ENCODE measurements at regions not wholly inside any gene's neighbourhood (a gene's known extent, or its start where the extent isn't known, plus 50 kb on each side); places are given as distances from the start of the nearest gene placed in this dataset.

- H3K9me3 Mint-ChIP-seq (ENCODE audit: low read depth) = no peaks in the 10 kb centered on the region
- CTCF ChIA-PET = no interaction called here
- no peak for DNase-seq
- H3K36me3 Mint-ChIP-seq = no peaks in the 10 kb centered on the region
- ATAC-seq = no peak
- H3K4me3 Mint-ChIP-seq = no peak overlapping the region
- H3K27me3 Mint-ChIP-seq = no peaks in the 10 kb centered on the region
- no peak overlapping the region for H3K27ac Mint-ChIP-seq
- H3K4me1 Mint-ChIP-seq = no peaks in the 10 kb centered on the region
Observed at GRCh38 chr5:124670722-124671184, 75.7 kb downstream of the ZNF608 start.

- CTCF ChIA-PET = no interaction called here
- no peak overlapping the region for H3K27ac Mint-ChIP-seq
- no peak overlapping the region for H3K4me3 Mint-ChIP-seq
- DNase-seq = no peak
- no peak for ATAC-seq
- H3K27me3 Mint-ChIP-seq = no peaks in the 10 kb centered on the region
- H3K36me3 Mint-ChIP-seq = no peaks in the 10 kb centered on the region
- H3K9me3 Mint-ChIP-seq (ENCODE audit: low read depth) = no peaks in the 10 kb centered on the region
- no peaks in the 10 kb centered on the region for H3K4me1 Mint-ChIP-seq
Observed at GRCh38 chr5:124669956-124670721, 76.3 kb downstream of the ZNF608 start.

- no peaks in the 10 kb centered on the region for H3K36me3 Mint-ChIP-seq
- H3K9me3 Mint-ChIP-seq (ENCODE audit: low read depth) = no peaks in the 10 kb centered on the region
- no peak overlapping the region for H3K4me3 Mint-ChIP-seq
- H3K27me3 Mint-ChIP-seq = no peaks in the 10 kb centered on the region
- no peaks in the 10 kb centered on the region for H3K4me1 Mint-ChIP-seq
- H3K27ac Mint-ChIP-seq = no peak overlapping the region
- ATAC-seq (no peak), DNase-seq (no peak)
- CTCF ChIA-PET = no interaction called here
Observed at GRCh38 chr5:124669300-124669648, 77.2 kb downstream of the ZNF608 start.

GRCh38 chr5:124668353-124669299 lies 77.8 kb downstream of the ZNF608 start:
- H3K4me1 Mint-ChIP-seq = no peaks in the 10 kb centered on the region
- H3K4me3 Mint-ChIP-seq = no peak overlapping the region
- no peaks in the 10 kb centered on the region for H3K9me3 Mint-ChIP-seq (ENCODE audit: low read depth)
- DNase-seq (no peak), ATAC-seq (no peak)
- CTCF ChIA-PET = no interaction called here
- no peaks in the 10 kb centered on the region for H3K27me3 Mint-ChIP-seq
- H3K36me3 Mint-ChIP-seq = no peaks in the 10 kb centered on the region
- no peak overlapping the region for H3K27ac Mint-ChIP-seq

GRCh38 chr5:124665625-124666024 lies 80.8 kb downstream of the ZNF608 start:
- CTCF ChIA-PET = no interaction called here
- no peaks in the 10 kb centered on the region for H3K36me3 Mint-ChIP-seq
- no peaks in the 10 kb centered on the region for H3K27me3 Mint-ChIP-seq
- H3K9me3 Mint-ChIP-seq (ENCODE audit: low read depth) = no peaks in the 10 kb centered on the region
- ATAC-seq (no peak), DNase-seq (no peak)
- H3K4me3 Mint-ChIP-seq = no peak overlapping the region
- no peak overlapping the region for H3K27ac Mint-ChIP-seq
- H3K4me1 Mint-ChIP-seq = no peaks in the 10 kb centered on the region

- H3K4me3 Mint-ChIP-seq = no peak overlapping the region
- no peaks in the 10 kb centered on the region for H3K9me3 Mint-ChIP-seq (ENCODE audit: low read depth)
- CTCF ChIA-PET = no interaction called here
- DNase-seq (no peak), ATAC-seq (no peak)
- H3K27ac Mint-ChIP-seq = no peak overlapping the region
- H3K27me3 Mint-ChIP-seq = no peaks in the 10 kb centered on the region
- no peaks in the 10 kb centered on the region for H3K36me3 Mint-ChIP-seq
- H3K4me1 Mint-ChIP-seq = no peaks in the 10 kb centered on the region
Observed at GRCh38 chr5:124665035-124665434, 81.4 kb downstream of the ZNF608 start.

GRCh38 chr5:124664287-124664686 lies 82.2 kb downstream of the ZNF608 start:
- H3K4me1 Mint-ChIP-seq = no peaks in the 10 kb centered on the region
- no peaks in the 10 kb centered on the region for H3K27me3 Mint-ChIP-seq
- no peak overlapping the region for H3K27ac Mint-ChIP-seq
- ATAC-seq = no peak
- CTCF ChIA-PET = interaction anchor here (0.9 kb wide), 1 partner anchor 39 kb away, joined by 3 read pairs; no protein-coding TSS in a partner anchor
- H3K4me3 Mint-ChIP-seq = no peak overlapping the region
- H3K36me3 Mint-ChIP-seq = no peaks in the 10 kb centered on the region
- DNase-seq = no peak
- no peaks in the 10 kb centered on the region for H3K9me3 Mint-ChIP-seq (ENCODE audit: low read depth)

- Mint-ChIP-seq H3K4me3 (no peak overlapping the region), H3K9me3 (ENCODE audit: low read depth) (no peaks in the 10 kb centered on the region), H3K36me3 (no peaks in the 10 kb centered on the region), H3K27ac (no peak overlapping the region), H3K27me3 (no peaks in the 10 kb centered on the region), H3K4me1 (no peaks in the 10 kb centered on the region)
- no peak for ATAC-seq
- DNase-seq = no peak
- CTCF ChIA-PET = no interaction called here
Observed at GRCh38 chr5:124663101-124663506, 83.3 kb downstream of the ZNF608 start.

- Mint-ChIP-seq H3K27ac (no peak overlapping the region), H3K9me3 (ENCODE audit: low read depth) (no peaks in the 10 kb centered on the region), H3K4me1 (no peaks in the 10 kb centered on the region), H3K27me3 (no peaks in the 10 kb centered on the region), H3K4me3 (no peak overlapping the region), H3K36me3 (no peaks in the 10 kb centered on the region)
- CTCF ChIA-PET = no interaction called here
- ATAC-seq (no peak), DNase-seq (no peak)
Observed at GRCh38 chr5:124662181-124662781, 84.2 kb downstream of the ZNF608 start.

GRCh38 chr5:124661317-124662141 lies 84.9 kb downstream of the ZNF608 start:
- H3K4me3 Mint-ChIP-seq = no peak overlapping the region
- no peak overlapping the region for H3K27ac Mint-ChIP-seq
- CTCF ChIA-PET = no interaction called here
- no peak for DNase-seq
- H3K27me3 Mint-ChIP-seq = no peaks in the 10 kb centered on the region
- no peaks in the 10 kb centered on the region for H3K36me3 Mint-ChIP-seq
- no peak for ATAC-seq
- H3K9me3 Mint-ChIP-seq (ENCODE audit: low read depth) = no peaks in the 10 kb centered on the region
- H3K4me1 Mint-ChIP-seq = no peaks in the 10 kb centered on the region

GRCh38 chr5:124660229-124661093 lies 86.0 kb downstream of the ZNF608 start:
- no peaks in the 10 kb centered on the region for H3K36me3 Mint-ChIP-seq
- no peak for ATAC-seq
- H3K4me3 Mint-ChIP-seq = no peak overlapping the region
- no peaks in the 10 kb centered on the region for H3K9me3 Mint-ChIP-seq (ENCODE audit: low read depth)
- H3K4me1 Mint-ChIP-seq = no peaks in the 10 kb centered on the region
- no peak for DNase-seq
- no peak overlapping the region for H3K27ac Mint-ChIP-seq
- H3K27me3 Mint-ChIP-seq = no peaks in the 10 kb centered on the region
- CTCF ChIA-PET = no interaction called here

GRCh38 chr5:124659798-124660197 lies 86.6 kb downstream of the ZNF608 start:
- H3K36me3 Mint-ChIP-seq = no peaks in the 10 kb centered on the region
- H3K9me3 Mint-ChIP-seq (ENCODE audit: low read depth) = no peaks in the 10 kb centered on the region
- no peak overlapping the region for H3K4me3 Mint-ChIP-seq
- CTCF ChIA-PET = no interaction called here
- ATAC-seq = no peak
- H3K27ac Mint-ChIP-seq = no peak overlapping the region
- no peaks in the 10 kb centered on the region for H3K4me1 Mint-ChIP-seq
- no peak for DNase-seq
- H3K27me3 Mint-ChIP-seq = no peaks in the 10 kb centered on the region
